Fibroblast of the aortic adventitia (primary cell): ENCODE measurements at regions not wholly inside any gene's neighbourhood (a gene's known extent, or its start where the extent isn't known, plus 50 kb on each side); places are given as distances from the start of the nearest gene placed in this dataset.
"Not testable (repeated sequence)": the region's sequence is repeated elsewhere in the genome, so short reads cannot be mapped to it uniquely, and the experiment has no call there.

Source experiments
- DNase-seq: peaks from one replicate; pipeline ENCODE4 v3.0.0-alpha.2; 2010; ENCODE audit warnings: low read depth
- H3K4me3 ChIP-seq: 2 replicates; pipeline ENCODE4 v1.5.1; 2011; ENCODE audit warnings: low read depth, mild to moderate bottlenecking, control low read depth, low read length, moderate library complexity
- CTCF ChIP-seq: IDR thresholded peaks from 2 replicates; pipeline ENCODE4 v1.5.1; 2011; ENCODE audit warnings: mild to moderate bottlenecking, low read length, control low read depth, inconsistent platforms; ENCODE audit not compliant: insufficient read depth

DNA sequence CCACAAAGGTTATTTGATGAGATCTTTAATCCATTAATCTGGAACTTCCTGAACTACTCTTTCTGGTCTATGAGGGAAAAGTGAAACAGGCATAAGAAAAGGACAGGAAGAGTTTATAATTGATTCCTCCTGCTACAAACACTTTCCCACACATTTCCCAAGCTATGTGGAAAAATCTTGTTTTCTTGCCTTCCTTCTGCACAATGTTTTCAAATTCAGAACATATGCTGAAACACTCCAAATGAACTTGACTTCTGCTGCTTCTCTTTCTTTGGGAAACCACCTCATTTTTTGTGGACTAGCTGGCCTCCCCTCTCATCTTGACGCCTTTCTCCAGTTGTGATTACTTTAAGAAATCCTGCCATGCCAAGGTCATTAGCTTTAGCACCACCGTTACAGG is 100.7 kb upstream of the PTPRG start:
- no peak for DNase-seq
- TF ChIP-seq CTCF = no peak
- no peak overlapping the region for H3K4me3 ChIP-seq

DNA sequence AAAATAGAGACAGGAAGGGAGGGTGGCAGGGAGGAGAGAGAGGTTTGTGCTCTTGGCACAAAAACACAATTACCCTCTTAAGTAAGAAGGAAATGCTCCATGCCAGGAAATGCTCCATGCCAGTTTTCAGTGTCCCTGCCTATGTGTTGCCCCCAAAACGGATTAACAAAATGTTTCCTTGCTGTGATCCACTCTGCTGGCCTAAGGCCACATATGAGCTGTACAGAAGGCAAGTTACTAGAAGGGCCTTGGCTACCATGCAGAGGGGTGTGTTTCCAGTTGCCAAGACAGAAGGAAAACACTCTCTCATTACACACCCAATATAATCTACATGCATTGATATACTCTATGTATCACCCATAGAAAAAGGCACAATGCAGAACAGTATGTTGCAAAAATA is 98.2 kb upstream of the PTPRG start:
- no peak for DNase-seq
- TF ChIP-seq CTCF = no peak
- no peak overlapping the region for H3K4me3 ChIP-seq

DNA sequence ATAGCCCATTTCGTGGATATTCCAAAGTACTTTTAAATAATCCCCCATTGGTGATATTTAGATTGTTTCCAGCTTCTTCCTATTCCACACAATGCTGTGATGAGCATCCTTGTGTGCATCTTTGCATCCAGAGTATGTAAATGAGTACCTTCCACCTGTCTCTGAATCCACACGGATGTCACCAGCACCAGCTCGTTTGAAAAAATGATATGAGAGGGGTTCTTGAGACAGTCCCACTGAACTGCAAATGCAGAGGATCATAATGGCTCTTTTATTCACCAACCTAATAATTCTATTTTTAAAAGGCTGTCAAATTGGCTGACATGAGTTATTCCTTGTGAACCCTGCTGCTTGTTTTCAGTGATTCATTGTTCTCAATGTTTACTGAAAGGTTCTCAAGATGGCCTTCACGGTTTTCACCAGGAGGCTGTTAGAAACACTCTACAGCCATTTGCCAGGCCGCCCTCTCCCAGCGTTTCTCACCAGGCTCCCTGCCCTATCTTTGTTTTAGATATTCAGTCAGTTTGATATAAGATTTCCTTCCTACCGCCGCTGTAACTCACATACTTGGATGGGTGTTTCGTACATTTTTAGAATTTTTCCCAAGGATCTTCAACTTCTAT is 96.7 kb upstream of the PTPRG start:
- no peak for DNase-seq
- no peak overlapping the region for H3K4me3 ChIP-seq
- no peak for TF ChIP-seq CTCF

DNA sequence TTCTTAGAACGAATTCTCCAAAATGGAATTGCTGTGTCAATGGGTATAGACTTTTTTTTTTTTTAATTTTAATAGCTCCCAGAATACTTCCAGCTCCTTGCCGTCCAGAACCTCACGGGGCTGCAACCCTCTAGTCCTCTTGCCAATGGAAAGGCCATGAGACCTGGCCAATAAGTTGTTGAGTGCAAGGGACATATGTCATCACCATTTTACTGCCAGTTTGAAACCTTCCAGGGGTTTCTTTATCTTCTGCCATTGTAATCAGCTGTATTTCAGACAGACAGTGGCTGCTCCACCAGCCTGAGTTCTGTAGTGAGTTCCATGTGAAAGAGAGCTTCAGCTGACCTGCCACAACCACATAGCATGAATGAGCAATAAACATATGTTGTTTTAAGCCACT is 95.0 kb upstream of the PTPRG start:
- DNase-seq = no peak
- TF ChIP-seq CTCF = no peak
- H3K4me3 ChIP-seq = no peak overlapping the region

- no peak for DNase-seq
- no peak for TF ChIP-seq CTCF
- H3K4me3 ChIP-seq = no peak overlapping the region
Measured at GRCh38 chr3:61483997-61484396, 77.4 kb upstream of the PTPRG start.

- DNase-seq = no peak
- no peak for TF ChIP-seq CTCF
Measured at GRCh38 chr3:61493339-61493738, 68.0 kb upstream of the PTPRG start.

GRCh38 chr3:61494309-61494708 is 67.1 kb upstream of the PTPRG start:
- H3K4me3 ChIP-seq, DNase-seq: not testable (repeated sequence)

More at GRCh38 chr3:61493339-61493738, 68.0 kb upstream of the PTPRG start:
- H3K4me3 ChIP-seq = no peak overlapping the region
